K562 (cell line): ENCODE measurements at regions not wholly inside any gene's neighbourhood (a gene's known extent, or its start where the extent isn't known, plus 50 kb on each side); places are given as distances from the start of the nearest gene placed in this dataset.

Experiments
- ATAC-seq: fragments of 200-7000 bp; cut with Tn5 transposase; 3 replicates; pipeline ENCODE4 v1.9.1; 2020; ENCODE audit warnings: moderate library complexity
- BruUV-seq: library from RNA; stranded (reverse); fragments of 400-500 nt; replicated peaks from 2 replicates; lab custom pipeline; 2021; lab: Mats Ljungman, UMichigan
- CTCF ChIA-PET: fragments of 300-600 bp; formaldehyde crosslinking; extraction: SDS; loops from one replicate; lab custom pipeline; 2021; ENCODE audit warnings: low intra/inter-chr PET ratio; lab: Yijun Ruan, JAX
- POLR2A ChIA-PET: fragments of 300-600, 350-650 bp; sonication (Branson Sonifier 250); formaldehyde crosslinking; extraction: SDS; loops from one replicate; lab custom pipeline; 2021; ENCODE audit warnings: antibody characterized with exemption, inconsistent platforms; lab: Yijun Ruan, JAX
- DNase-seq, 4 experiments: peaks; one replicate each; pipeline versions ENCODE4 v3.0.0 to v3.0.0-alpha.2; 2011 to 2018; ENCODE audit warnings: low spot score in 3 of 4, mixed read lengths in 3 of 4; ENCODE audit errors: extremely low read depth in 1 of 4
- FAIRE-seq: peaks from 2 replicates; lab custom pipeline; 2011; peaks lifted over from hg19 to GRCh38; lab: Jason Lieb, UNC
- H2AFZ ChIP-seq: 2 replicates; pipeline ENCODE4 v1.6.0; 2011; ENCODE audit warnings: low read depth, low read length, control low read depth, inconsistent platforms
- H3K27ac ChIP-seq: fragments of 200-600 bp; 3 replicates; pipeline ENCODE4 v1.8.0; 2011; ENCODE audit warnings: low read depth, mild to moderate bottlenecking, control low read depth, inconsistent platforms, low read length, moderate library complexity, mixed read lengths; ENCODE audit errors: extremely low read depth
- H3K27me3 ChIP-seq, 2 experiments: fragments of 300-600 bp in 1 of 2; 2 replicates in 1 of 2; 3 replicates in 1 of 2; pipeline versions ENCODE4 v1.6.0 to v1.8.0; 2011; ENCODE audit warnings: inconsistent platforms in 2 of 2, low read length in 2 of 2, mild to moderate bottlenecking in 1 of 2, mixed read lengths in 1 of 2, moderate library complexity in 1 of 2; ENCODE audit not compliant: control insufficient read depth in 2 of 2, insufficient read depth in 2 of 2
- H3K36me3 ChIP-seq: fragments of 300-600 bp; 3 replicates; pipeline ENCODE4 v1.8.0; 2011; ENCODE audit warnings: mild to moderate bottlenecking, low read length, inconsistent platforms; ENCODE audit not compliant: control insufficient read depth, insufficient read depth
- H3K4me1 ChIP-seq, 2 experiments: fragments of 200-600 bp in 1 of 2; replicated peaks in 1 of 2; 2 replicates in 1 of 2; 3 replicates in 1 of 2; pipeline versions ENCODE4 v1.5.1 to v1.8.0; 2011; ENCODE audit warnings: inconsistent platforms in 2 of 2, low read length in 2 of 2, mild to moderate bottlenecking in 1 of 2, mixed read lengths in 1 of 2, moderate library complexity in 1 of 2; ENCODE audit not compliant: control insufficient read depth in 2 of 2, insufficient read depth in 2 of 2
- H3K4me2 ChIP-seq: 2 replicates; pipeline ENCODE4 v1.6.1; 2011; ENCODE audit warnings: low read length, control low read depth, inconsistent platforms, mixed read lengths; ENCODE audit not compliant: insufficient read depth
- H3K4me3 ChIP-seq: fragments of 200-600 bp; sonication (generic), shearing (Covaris generic); 2 replicates; pipeline ENCODE4 v1.5.1; 2016; ENCODE audit warnings: control low read depth, inconsistent platforms
- H3K79me2 ChIP-seq: fragments of 200-600 bp; 3 replicates; pipeline ENCODE4 v1.8.0; 2011; ENCODE audit warnings: low read length, inconsistent platforms; ENCODE audit not compliant: control insufficient read depth, insufficient read depth
- H3K9ac ChIP-seq, 2 experiments: 2 replicates each; pipeline versions ENCODE4 v1.6.0 to v1.6.1; 2011; ENCODE audit warnings: low read depth in 2 of 2, low read length in 2 of 2, control low read depth in 1 of 2, inconsistent platforms in 1 of 2, mild to moderate bottlenecking in 1 of 2, mixed read lengths in 1 of 2; ENCODE audit not compliant: insufficient read depth in 1 of 2
- H3K9me1 ChIP-seq: one replicate; pipeline ENCODE4 v1.6.0; 2011; ENCODE audit warnings: inconsistent platforms, mild to moderate bottlenecking, low read length, moderate library complexity; ENCODE audit not compliant: control insufficient read depth, insufficient read depth
- H3K9me3 ChIP-seq: replicated peaks from 2 replicates; pipeline ENCODE4 v1.5.1; 2011; ENCODE audit warnings: low read depth, low read length, inconsistent platforms; ENCODE audit not compliant: control insufficient read depth, insufficient read depth
- H4K20me1 ChIP-seq: replicated peaks from 2 replicates; pipeline ENCODE4 v1.6.1; 2011; ENCODE audit warnings: low read length, inconsistent platforms, mixed read lengths; ENCODE audit not compliant: control insufficient read depth, insufficient read depth
- MCM2 ChIP-seq: fragments of 450-650 bp; IDR thresholded peaks from 2 replicates; pipeline ENCODE4 v1.6.1; 2017; ENCODE audit warnings: low read depth, mild to moderate bottlenecking
- MECOM ChIP-seq: fragments of 250-450 bp; sonication (Bioruptor Pico); IDR thresholded peaks from 2 replicates; pipeline ENCODE4 v1.8.0; 2022; ENCODE audit warnings: inconsistent platforms
- RNF219 ChIP-seq: fragments of 250-450 bp; sonication (Bioruptor Pico); IDR thresholded peaks from 2 replicates; pipeline ENCODE4 v1.5.0; 2022; ENCODE audit warnings: mild to moderate bottlenecking
- TFE3 ChIP-seq: fragments of 450-650 bp; formaldehyde crosslinking; IDR thresholded peaks from 2 replicates; pipeline ENCODE4 v1.4.0; 2020; ENCODE audit warnings: mild to moderate bottlenecking, mixed read lengths
- WGBS: fragments of 100-300 bp; shearing (Covaris generic); methylation state at CpG from one replicate; pipeline ENCODE4 v1.1.6; 2016; ENCODE audit warnings: low coverage, mixed read lengths; ENCODE audit not compliant: insufficient coverage; ENCODE audit errors: missing lambda C conversion rate; 5-methylcytosine and 5-hydroxymethylcytosine counted together
- in situ Hi-C: fragments of 300-500 bp; cut with MboI; formaldehyde crosslinking; loops from 4 replicates; pipeline ENCODE4 v1.15.0; 2018; ENCODE audit warnings: inconsistent platforms, mixed read lengths
- intact Hi-C: fragments of 100-400 bp; cut with micrococcal nuclease; formaldehyde crosslinking; loops from 2 replicates; pipeline ENCODE4 v1.14.2; 2022

- BruUV-seq: no TSS peak
- ChIA-PET POLR2A (interaction anchor here (0.6 kb wide), 1 partner anchor 283 kb away, joined by 3 read pairs; no protein-coding TSS in a partner anchor), CTCF (no interaction called here)
- Histone ChIP-seq H3K27ac (no peak overlapping the region), H3K4me1 (no peaks in the 10 kb centered on the region), H2AFZ (no peak overlapping the region), H3K36me3 (no peaks in the 10 kb centered on the region), H3K4me3 (no peak overlapping the region), H3K27me3 (no peaks in the 10 kb centered on the region), H3K4me2 (no peak overlapping the region), H3K9me1 (no peaks in the 10 kb centered on the region), H4K20me1 (no peaks in the 10 kb centered on the region), H3K79me2 (no peaks in the 10 kb centered on the region), H3K9ac (no peak overlapping the region), H3K9me3 (no peaks in the 10 kb centered on the region)
- DNase-seq: no peak
- in situ Hi-C loops (no loop called here), intact Hi-C loops (no loop called here)
- ATAC-seq: no peak
- 0% methylated on average over 1 of the region's 1 CpG for WGBS
- no peak for TF ChIP-seq MCM2
- no peak for TF ChIP-seq RNF219 (CRISPR knock-in tag)
- TF ChIP-seq TFE3 (CRISPR knock-in tag): no peak
- TF ChIP-seq MECOM (CRISPR knock-in tag): no peak
- FAIRE-seq: no peak
Measured at GRCh38 chr13:82187227-82187626, 1695.0 kb downstream of the SLITRK1 start.
